ENCODE measurements at regions not wholly inside any gene's neighbourhood (a gene's known extent, or its start where the extent isn't known, plus 50 kb on each side); places are given as distances from the start of the nearest gene placed in this dataset.

DNA sequence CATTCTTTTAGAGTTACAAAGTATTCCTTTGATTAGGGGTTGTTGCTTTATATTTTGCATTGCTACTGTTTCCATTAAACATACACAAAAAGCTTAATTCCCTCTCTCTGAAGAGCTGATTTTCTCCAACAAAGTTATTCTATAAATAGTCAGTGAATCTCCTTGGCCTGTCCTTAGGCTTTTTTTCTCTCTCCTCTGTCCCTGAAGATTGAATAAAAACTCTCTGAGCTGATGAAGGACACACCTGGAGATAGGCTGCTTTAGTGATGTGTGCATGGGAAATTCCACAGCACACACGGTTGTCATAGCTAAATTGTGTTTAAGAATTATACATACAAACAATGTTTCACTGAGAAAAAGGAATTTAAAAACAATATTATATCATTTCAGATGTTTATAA is 90.5 kb upstream of the TMEM106B start:
- 49 to 57% methylated on average over 1 of the region's 1 CpG for WGBS, 2 donors
- no peak overlapping the region for H3K27ac ChIP-seq (ENCODE audit: low read depth in 1 of 2, low read length in 1 of 2)
- DNase-seq (no peak), ATAC-seq (ENCODE audit: insufficient read depth, low FRiP score) (no peak)
- TF ChIP-seq, protein P1, sequence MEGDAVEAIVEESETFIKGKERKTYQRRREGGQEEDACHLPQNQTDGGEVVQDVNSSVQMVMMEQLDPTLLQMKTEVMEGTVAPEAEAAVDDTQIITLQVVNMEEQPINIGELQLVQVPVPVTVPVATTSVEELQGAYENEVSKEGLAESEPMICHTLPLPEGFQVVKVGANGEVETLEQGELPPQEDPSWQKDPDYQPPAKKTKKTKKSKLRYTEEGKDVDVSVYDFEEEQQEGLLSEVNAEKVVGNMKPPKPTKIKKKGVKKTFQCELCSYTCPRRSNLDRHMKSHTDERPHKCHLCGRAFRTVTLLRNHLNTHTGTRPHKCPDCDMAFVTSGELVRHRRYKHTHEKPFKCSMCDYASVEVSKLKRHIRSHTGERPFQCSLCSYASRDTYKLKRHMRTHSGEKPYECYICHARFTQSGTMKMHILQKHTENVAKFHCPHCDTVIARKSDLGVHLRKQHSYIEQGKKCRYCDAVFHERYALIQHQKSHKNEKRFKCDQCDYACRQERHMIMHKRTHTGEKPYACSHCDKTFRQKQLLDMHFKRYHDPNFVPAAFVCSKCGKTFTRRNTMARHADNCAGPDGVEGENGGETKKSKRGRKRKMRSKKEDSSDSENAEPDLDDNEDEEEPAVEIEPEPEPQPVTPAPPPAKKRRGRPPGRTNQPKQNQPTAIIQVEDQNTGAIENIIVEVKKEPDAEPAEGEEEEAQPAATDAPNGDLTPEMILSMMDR (IDR thresholded peaks at IDR 0.05; ENCODE audit: control extremely low read depth, extremely low read depth) = no peak
- no peaks in the 10 kb centered on the region for H3K9me3 ChIP-seq (ENCODE audit: control insufficient read depth in 4 of 4, insufficient read depth in 3 of 4, low read length in 3 of 4)
- H3K27me3 ChIP-seq (ENCODE audit: control insufficient read depth in 3 of 3, insufficient read depth in 3 of 3, low read length in 2 of 3) = no peaks in the 10 kb centered on the region
- no peaks in the 10 kb centered on the region for H3K36me3 ChIP-seq (ENCODE audit: control insufficient read depth in 4 of 4, insufficient read depth in 4 of 4, low read length in 4 of 4)
- no peak overlapping the region for H3K9ac ChIP-seq (ENCODE audit: insufficient read depth in 1 of 2, low read length in 2 of 2)
- H3K4me1 ChIP-seq (ENCODE audit: control insufficient read depth in 5 of 5, insufficient read depth in 5 of 5, low read length in 5 of 5) = no peaks in the 10 kb centered on the region
- no peak overlapping the region for H3K4me3 ChIP-seq

DNA sequence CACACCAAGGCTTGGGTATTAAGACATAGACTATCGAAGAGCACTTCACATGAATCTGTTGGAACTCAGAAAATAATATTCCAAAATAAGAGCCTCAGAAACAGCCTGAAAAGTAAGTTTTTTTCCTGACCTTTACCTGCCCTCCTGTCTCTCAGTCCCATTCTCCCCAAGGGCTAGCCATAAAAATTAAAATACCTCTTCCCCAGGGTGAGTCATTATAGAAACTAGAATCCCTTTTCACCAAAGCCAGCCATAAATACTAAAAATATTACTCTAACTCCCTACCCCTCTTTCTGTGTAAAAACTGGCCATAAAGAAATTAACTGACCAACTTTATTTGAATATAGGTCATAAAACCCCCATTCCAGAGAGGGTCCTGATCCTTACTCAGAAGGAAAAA is 87.9 kb upstream of the TMEM106B start:
- Histone ChIP-seq H3K9ac (ENCODE audit: insufficient read depth in 1 of 2, low read length in 2 of 2) (no peak overlapping the region), H3K27ac (ENCODE audit: low read depth in 1 of 2, low read length in 1 of 2) (no peak overlapping the region), H3K36me3 (ENCODE audit: control insufficient read depth in 4 of 4, insufficient read depth in 4 of 4, low read length in 4 of 4) (no peaks in the 10 kb centered on the region), H3K4me3 (no peak overlapping the region), H3K9me3 (ENCODE audit: control insufficient read depth in 4 of 4, insufficient read depth in 3 of 4, low read length in 3 of 4) (no peaks in the 10 kb centered on the region), H3K4me1 (ENCODE audit: control insufficient read depth in 5 of 5, insufficient read depth in 5 of 5, low read length in 5 of 5) (no peaks in the 10 kb centered on the region), H3K27me3 (ENCODE audit: control insufficient read depth in 3 of 3, insufficient read depth in 3 of 3, low read length in 2 of 3) (no peaks in the 10 kb centered on the region)
- 85 to 92% methylated on average over 1 of the region's 1 CpG for WGBS, 2 donors
- TF ChIP-seq, protein P1 (IDR thresholded peaks at IDR 0.05; ENCODE audit: control extremely low read depth, extremely low read depth) = no peak
- DNase-seq = no peak
- no peak for ATAC-seq (ENCODE audit: insufficient read depth, low FRiP score)

DNA sequence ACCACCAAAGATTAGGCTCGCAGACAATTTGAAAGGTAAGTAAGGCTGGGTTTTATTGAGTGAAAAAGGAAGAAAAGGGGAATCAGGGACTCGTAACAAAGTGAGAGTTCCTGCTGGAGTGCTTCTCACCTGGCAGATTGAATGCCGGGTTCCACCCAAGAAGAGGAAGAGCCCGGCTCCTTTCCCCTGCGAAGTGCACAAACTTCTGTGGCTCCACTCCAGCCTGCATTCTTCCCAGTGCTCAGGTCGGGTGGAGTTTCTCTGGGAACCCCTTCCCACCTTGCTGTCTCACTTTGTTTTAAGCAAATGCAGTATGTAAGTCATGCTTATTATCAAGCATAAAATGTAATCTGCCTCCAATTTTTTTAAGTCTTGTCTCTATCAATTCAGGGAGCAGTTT is 87.1 kb upstream of the TMEM106B start:
- Histone ChIP-seq H3K27me3 (ENCODE audit: control insufficient read depth in 3 of 3, insufficient read depth in 3 of 3, low read length in 2 of 3) (no peaks in the 10 kb centered on the region), H3K4me3 (no peak overlapping the region), H3K36me3 (ENCODE audit: control insufficient read depth in 4 of 4, insufficient read depth in 4 of 4, low read length in 4 of 4) (no peaks in the 10 kb centered on the region), H3K4me1 (ENCODE audit: control insufficient read depth in 5 of 5, insufficient read depth in 5 of 5, low read length in 5 of 5) (no peaks in the 10 kb centered on the region), H3K9me3 (ENCODE audit: control insufficient read depth in 4 of 4, insufficient read depth in 3 of 4, low read length in 3 of 4) (no peaks in the 10 kb centered on the region), H3K27ac (ENCODE audit: low read depth in 1 of 2, low read length in 1 of 2) (no peak overlapping the region), H3K9ac (ENCODE audit: insufficient read depth in 1 of 2, low read length in 2 of 2) (no peak overlapping the region)
- DNase-seq (no peak), ATAC-seq (ENCODE audit: insufficient read depth, low FRiP score) (no peak)
- 66 to 68% methylated on average over 6 of the region's 6 CpGs for WGBS, 2 donors
- TF ChIP-seq, protein P1 (IDR thresholded peaks at IDR 0.05; ENCODE audit: control extremely low read depth, extremely low read depth) = no peak

DNA sequence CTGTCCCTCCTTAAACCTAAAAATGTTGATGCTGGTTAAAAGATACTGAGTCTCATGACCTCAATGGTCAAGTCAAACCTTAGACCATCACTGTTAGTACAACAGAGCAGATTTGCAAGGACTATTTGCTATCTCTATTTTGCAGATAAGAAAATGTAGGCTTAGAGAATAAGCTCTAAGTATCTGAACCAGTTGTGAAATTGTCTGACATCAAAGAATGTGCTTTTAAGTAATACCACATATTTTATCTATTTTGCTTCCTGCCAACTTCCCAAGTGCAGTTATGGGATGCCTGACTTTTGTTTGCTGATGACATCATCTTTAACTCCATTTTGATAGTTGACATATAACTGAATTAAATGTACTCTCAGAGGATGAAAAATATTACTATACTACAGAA is 83.6 kb upstream of the TMEM106B start:
- ATAC-seq (ENCODE audit: insufficient read depth, low FRiP score) (peak; percentile 27), DNase-seq (no peak)
- TF ChIP-seq, protein P1 (IDR thresholded peaks at IDR 0.05; ENCODE audit: control extremely low read depth, extremely low read depth) = no peak
- Histone ChIP-seq H3K4me1 (ENCODE audit: control insufficient read depth in 5 of 5, insufficient read depth in 5 of 5, low read length in 5 of 5) (no peaks in the 10 kb centered on the region), H3K27me3 (ENCODE audit: control insufficient read depth in 3 of 3, insufficient read depth in 3 of 3, low read length in 2 of 3) (no peaks in the 10 kb centered on the region), H3K4me3 (no peak overlapping the region), H3K36me3 (ENCODE audit: control insufficient read depth in 4 of 4, insufficient read depth in 4 of 4, low read length in 4 of 4) (no peaks in the 10 kb centered on the region), H3K9ac (ENCODE audit: insufficient read depth in 1 of 2, low read length in 2 of 2) (no peak overlapping the region), H3K9me3 (ENCODE audit: control insufficient read depth in 4 of 4, insufficient read depth in 3 of 4, low read length in 3 of 4) (no peaks in the 10 kb centered on the region), H3K27ac (ENCODE audit: low read depth in 1 of 2, low read length in 1 of 2) (no peak overlapping the region)

Data from lung (tissue), 11 donors.